ENCODE measurements at regions not wholly inside any gene's neighbourhood (a gene's known extent, or its start where the extent isn't known, plus 50 kb on each side); places are given as distances from the start of the nearest gene placed in this dataset.

DNA sequence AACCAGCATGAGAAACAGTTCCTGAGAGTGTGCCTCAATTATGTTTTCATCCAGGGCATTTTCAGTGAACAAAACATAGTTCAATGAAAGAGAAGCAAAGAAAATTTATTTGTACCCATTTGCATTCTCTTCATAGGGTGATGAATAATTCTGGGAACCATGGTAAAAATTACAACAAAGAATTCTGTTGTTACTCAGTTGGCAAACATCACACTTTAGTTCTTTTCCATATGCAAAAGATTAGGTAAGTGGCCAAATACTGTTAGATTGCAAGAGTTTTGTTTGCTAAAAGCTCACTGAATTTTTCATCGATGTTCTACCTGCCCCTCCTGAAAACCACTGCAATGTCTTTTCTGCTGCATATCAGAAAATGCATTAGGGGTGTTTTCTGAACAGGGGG is 132.4 kb upstream of the RGS6 start:
- TF ChIP-seq POLR2A (IDR thresholded peaks at IDR 0.05; ENCODE audit: low read depth) (no peak), CTCF (IDR thresholded peaks at IDR 0.05) (no peak), POLR2AphosphoS5 (IDR thresholded peaks at IDR 0.05) (no peak), EP300 (IDR thresholded peaks at IDR 0.05) (no peak)

Data from esophagus muscularis mucosa (tissue), 4 donors.